ENCODE measurements at regions not wholly inside any gene's neighbourhood (a gene's known extent, or its start where the extent isn't known, plus 50 kb on each side); places are given as distances from the start of the nearest gene placed in this dataset.

- TF ChIP-seq CTCF (IDR thresholded peaks at IDR 0.05; ENCODE audit: insufficient read depth, low read depth, low read length): no peak
- no peak for TF ChIP-seq EZH2 (IDR thresholded peaks at IDR 0.05; ENCODE audit: insufficient read depth, low read length)
These were observed 269.6 kb upstream of the KLF4 start for GRCh38 chr9:107759009-107759822.

Measured in astrocyte (in vitro differentiated cells and primary cell).